HG02840 (cell line): ENCODE measurements at regions not wholly inside any gene's neighbourhood (a gene's known extent, or its start where the extent isn't known, plus 50 kb on each side); places are given as distances from the start of the nearest gene placed in this dataset.

Source experiments
- ATAC-seq: cut with Tn5 transposase; IDR thresholded peaks from one replicate; pipeline ENCODE4 v1.9.1; 2021; ENCODE audit warnings: mild to moderate bottlenecking, moderate library complexity, moderate number of reproducible peaks; ENCODE audit not compliant: unreplicated experiment, low FRiP score

- no peak for ATAC-seq
These were observed 242.7 kb downstream of the SAMD5 start for GRCh38 chr6:147751232-147751631.

DNA sequence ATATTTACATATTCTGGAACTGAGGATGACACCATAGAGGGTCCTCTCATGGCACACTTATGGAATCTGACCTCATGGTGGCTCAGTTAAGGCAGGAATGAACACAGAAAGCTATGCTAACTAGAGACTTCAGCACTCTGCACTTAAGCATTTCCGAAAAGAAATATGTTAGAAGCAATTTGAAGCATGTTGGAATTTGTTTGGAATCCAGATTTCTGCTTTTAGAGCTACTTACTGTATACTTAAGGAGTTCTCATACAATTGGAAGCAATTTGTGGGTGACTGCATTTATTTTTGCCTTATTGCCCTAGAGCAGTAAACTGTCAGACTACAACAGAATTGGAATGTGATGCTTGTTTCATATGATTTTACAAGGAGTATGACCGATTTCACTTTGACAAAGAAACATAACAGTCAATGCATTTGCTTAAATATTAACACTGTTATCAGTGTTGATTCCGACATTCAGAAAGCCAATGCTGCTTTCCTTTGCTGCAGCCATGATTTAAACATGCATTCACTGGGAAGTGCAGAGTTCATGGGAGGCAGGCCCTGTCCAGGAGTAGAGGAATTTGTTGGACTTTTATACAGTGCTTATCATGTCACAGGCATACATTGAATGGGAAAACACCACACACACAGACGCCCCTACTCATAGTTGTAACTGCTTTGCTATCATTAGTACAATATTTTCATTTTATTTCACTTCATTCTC, 244.4 kb downstream of the SAMD5 start:
- no peak for ATAC-seq

DNA sequence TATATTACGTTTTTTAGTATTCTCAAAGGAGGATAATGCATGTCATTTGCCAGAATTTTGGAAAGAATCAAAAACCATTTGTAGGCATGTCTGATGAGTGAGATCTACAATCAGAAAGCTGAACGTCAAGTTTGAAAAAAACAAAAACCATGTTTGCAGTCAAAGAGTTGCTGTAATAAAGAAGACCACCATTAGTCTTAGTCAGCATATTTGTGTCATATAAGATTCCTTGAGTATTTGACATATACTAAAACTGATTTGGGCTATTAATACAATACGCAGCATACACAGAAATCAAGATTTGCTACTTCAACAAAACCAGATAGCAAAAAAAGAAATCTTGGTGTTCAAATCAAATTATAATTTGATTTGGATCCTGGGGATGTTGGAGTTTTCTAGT, 247.5 kb downstream of the SAMD5 start:
- ATAC-seq: no peak

- ATAC-seq: no peak
These were observed 248.4 kb downstream of the SAMD5 start for GRCh38 chr6:147756891-147757290.

DNA sequence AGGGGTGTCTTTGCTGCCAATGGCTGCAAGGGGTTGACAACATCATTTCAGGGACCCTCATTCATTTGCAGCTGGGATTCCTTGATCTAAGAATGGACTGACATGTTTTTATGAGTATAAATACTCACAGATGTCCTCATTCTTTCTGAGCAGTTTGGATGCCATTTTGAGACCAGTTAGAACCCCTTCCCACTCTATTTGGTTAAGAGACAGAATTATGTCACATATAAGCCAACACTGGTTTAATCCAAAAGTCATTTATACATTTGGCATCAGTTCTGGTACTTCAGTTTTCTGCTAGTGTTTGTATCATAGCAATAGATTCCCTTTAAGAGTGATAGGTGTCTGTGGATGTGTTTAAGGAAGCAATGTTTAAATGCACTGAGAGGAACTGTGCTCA, 248.8 kb downstream of the SAMD5 start:
- no peak for ATAC-seq

DNA sequence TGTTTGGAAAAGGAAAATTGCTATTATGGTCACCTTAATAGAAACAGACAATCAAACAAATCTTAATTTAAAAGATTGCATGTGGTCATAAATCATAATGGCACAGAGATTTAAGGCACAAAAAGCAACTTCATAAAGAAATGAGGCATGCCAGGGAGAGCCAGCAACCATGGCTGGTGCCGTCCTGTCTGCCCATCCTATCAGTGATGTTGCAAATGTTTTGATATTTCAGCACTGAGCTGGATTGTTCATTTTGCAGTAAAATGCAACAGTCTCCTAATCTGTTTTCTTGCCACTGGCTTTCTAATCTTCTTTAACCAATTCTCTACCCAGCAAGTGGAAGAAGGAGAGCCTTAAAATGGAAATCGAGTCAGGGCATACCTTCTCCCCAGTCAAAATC, 249.8 kb downstream of the SAMD5 start:
- ATAC-seq: no peak

DNA sequence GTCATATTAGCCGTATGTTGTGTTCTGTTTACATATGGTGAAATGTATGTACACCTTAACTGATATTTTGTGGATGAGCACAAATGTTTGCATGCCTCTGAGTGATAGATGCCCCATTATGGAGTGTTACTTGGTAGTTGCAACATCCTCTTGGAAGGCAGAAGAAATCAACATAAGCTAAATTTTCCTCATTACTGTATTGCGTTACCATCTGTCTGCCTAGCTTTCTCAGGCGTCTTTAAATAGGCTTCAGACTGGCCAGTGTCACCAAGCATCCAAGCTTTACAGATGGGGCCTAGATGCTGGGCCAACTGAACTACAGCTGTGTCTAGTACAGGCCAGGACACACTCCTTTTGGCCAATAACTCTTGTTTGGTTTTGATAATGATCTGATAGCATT, 250.6 kb downstream of the SAMD5 start:
- no peak for ATAC-seq

- no peak for ATAC-seq
These were observed 251.0 kb downstream of the SAMD5 start for GRCh38 chr6:147759536-147759935.

- no peak for ATAC-seq
These were observed 257.1 kb downstream of the SAMD5 start for GRCh38 chr6:147765541-147765940.

DNA sequence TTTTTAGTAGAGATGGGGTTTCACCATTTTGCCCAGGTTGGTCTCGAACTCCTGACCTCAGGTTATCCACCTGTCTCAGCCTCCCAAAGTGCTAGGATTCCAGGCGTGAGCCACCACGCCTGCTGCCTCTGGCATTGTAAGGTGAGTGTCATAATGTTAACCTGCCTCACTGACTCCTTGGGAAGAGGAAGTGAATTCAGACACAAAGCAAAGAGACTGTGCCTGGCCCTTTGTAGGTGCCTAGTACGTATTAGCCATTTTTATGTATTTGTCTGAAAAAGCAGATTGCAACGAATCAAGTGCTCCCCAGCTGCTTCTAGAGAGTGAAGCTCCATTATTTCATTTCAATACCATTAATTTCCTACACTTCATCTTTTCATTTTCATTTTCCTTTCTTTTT, 260.5 kb downstream of the SAMD5 start:
- no peak for ATAC-seq

DNA sequence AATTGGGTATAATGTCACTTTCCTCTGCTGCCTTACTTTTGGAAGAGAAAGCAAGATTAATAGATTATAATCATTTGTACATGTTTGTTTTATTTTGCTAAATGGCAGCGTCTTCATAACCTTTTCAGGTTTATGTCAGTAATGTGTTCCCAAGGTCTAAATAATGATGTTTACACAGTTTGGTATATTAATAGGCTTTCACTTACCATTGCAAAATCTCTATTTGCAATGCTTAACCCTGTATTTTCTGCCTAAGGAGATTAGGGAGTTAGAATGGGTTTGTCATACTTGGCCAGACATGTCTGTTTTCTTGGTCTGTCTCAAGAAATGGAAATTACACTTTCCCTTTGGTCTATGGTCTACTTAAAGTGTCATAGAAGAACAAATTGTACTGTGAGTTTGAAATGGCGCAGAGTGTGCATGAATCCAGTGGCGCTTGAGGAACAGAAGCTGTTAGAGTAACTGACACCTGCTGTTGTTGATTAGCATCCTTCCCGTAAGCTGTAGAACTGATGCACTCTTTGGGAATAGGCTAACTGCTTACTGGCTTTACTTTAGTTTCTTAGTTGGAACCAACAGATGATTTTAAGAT, 261.1 kb downstream of the SAMD5 start:
- ATAC-seq: no peak

GRCh38 chr6:147770221-147770620, 261.7 kb downstream of the SAMD5 start:
- ATAC-seq: no peak

DNA sequence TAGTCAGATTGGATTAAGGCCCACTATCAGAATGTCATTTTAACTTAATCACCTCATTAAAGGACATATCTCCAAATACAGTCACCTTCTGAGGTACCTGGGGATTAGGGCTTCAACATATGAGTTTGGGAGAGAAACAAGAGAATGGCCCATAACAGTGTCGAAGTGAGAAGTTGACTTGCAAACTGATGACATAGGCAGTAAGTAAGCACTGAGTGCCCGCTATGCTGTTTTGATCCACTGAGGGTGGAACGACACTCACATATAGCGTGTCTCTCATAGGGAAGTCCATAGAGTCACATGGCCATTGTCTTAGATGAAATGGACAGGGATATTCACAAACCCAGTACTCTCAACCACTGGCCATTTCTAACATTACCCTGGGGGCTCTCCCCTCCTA, 264.2 kb downstream of the SAMD5 start:
- no peak for ATAC-seq

DNA sequence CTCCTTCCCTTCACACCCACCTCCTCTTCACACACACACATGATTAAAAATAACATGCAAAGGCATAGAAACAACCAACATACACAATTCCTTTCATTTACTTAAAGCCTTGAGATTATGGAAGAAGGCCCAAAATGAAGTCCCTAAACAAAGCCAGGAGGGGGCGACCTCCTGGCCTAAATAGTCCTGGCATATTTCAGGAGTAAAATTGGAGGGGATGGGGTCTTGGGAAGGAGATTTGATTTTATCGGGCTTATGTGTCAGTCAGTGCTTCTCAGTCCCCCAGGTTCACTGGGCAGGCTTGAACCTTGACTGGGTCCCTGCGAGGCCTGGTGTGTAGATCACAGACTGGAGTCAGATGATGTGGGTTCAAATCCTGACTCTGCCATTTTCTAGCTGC, 266.4 kb downstream of the SAMD5 start:
- no peak for ATAC-seq

DNA sequence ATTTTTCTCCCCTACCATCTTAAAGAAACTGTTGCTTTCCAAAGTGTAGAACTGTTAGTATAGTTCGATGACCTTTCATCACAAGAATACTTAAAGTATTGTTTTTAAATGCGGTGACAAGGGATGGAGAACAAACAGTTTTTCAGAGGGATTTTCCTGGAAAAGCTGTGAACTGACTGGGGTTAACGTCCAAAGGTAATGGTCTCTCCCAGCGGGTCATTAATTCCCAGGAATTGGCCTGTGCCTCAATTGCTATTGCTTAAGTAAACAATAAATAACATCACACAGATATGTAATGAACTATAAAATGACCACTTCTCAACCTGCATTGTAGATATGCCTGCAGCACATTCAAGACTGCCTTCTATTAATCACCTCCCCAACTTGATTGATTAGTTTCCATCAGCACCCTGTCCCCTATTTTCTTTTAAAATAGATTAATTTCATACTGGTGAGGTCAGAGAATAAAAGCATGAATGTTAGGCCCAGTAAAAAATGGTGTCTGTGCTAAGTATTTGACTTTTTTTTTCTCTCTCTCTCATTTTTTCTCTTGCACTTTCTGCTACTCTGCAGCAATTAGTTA, 268.2 kb downstream of the SAMD5 start:
- no peak for ATAC-seq

DNA sequence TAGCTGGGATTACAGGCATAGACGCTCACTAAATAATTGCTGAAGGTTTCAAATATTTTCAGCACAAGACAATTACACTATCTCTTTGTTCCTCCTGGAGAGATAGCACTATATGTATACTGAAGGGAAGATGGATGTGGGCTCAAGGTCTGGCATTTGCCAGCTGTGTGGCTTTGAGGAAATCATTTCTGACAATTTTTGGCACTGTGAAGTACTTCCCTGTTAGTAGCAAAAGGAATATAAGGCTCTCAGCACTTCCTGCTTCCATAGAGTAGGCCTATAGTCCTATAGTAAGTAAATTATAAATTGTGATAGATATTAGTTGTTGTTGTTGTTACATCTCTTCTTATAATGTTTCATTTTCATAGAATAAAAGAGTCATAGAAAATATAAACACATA, 271.1 kb downstream of the SAMD5 start:
- no peak for ATAC-seq

DNA sequence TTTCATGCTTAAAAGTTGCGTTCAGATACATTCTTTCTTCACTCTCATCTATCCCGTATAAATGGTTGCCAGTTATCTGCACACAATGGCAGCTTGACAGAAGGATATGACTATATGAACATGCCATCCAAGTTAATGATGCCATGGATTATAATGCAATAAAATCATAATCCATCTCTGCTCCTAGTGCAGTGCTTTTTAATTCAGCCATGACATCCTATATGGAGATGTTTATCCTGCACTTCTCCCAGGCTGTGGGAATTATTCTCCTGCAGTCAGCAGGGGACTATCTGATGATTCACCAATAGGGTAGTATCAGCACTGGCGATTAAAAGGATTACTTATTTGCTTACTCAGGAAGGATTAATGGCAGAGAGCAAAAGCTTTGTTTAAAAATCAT, 273.8 kb downstream of the SAMD5 start:
- ATAC-seq: no peak

DNA sequence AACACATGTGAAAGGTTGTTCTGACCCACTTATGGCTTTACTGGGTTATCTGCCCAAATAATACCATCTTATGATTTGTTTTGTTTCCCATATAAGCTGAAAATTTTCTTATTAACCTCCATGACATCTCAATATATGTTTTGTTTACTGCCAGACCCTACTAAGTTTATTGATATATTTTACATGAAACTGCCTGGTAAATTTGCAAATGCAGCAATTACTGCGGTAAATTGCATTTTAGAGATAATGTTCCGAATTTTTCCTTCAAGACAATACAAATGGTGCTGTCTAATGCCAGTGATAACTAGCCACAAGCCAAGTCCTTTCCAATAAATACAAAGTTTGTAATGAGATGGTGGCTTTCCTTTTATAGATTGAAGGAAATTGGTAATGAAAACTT, 275.9 kb downstream of the SAMD5 start:
- ATAC-seq: no peak

- no peak for ATAC-seq
These were observed 278.9 kb downstream of the SAMD5 start for GRCh38 chr6:147787417-147787816.

GRCh38 chr6:147789430-147789947, 281.0 kb downstream of the SAMD5 start:
- no peak for ATAC-seq

DNA sequence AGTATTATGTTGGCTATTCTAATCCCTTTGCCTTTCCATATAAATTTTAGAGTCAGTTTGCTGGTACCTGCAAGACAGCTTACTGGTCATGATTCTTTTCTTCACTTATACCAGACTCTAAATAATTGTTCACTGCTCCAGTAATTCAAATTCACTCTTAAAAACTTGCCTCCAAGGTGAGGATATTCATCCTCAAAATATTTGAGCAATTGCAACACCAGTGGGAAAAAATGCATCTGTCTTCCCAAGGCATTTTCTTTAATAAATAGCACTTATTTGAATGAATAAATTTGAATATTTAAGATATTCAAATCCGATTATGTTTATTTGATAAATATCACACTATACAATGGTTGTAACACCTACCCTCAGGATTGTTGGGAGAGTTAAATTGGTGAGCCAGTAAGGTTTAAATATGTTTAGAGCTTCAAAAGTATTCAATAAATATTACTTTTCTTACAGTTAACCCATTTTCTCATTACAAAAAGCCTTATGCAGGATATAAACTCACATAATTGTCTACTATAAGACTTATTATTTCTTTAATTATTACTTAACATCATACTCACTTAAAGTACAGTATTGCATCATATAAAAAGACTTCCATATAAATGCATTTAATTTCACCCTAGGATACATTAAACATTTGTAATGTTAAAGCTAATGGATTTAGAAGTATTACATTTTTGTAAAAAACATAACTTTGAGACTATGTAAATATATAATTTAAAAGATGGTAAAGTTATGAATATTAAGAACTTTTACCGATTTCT, 285.6 kb downstream of the SAMD5 start:
- ATAC-seq: no peak
